Nephron progenitor cell (in vitro differentiated cells): ENCODE measurements at regions not wholly inside any gene's neighbourhood (a gene's known extent, or its start where the extent isn't known, plus 50 kb on each side); places are given as distances from the start of the nearest gene placed in this dataset.

ENCODE experiments used
- DNase-seq: peaks from one replicate; pipeline ENCODE4 v3.0.0; 2021
- H3K27ac Mint-ChIP-seq: 2 replicates; pipeline ENCODE4 v1.8.0; 2021; ENCODE audit warnings: mild to moderate bottlenecking, moderate library complexity, mixed read lengths
- H3K27me3 Mint-ChIP-seq: 2 replicates; pipeline ENCODE4 v1.8.0; 2021; ENCODE audit warnings: mild to moderate bottlenecking, low read depth, mixed read lengths; ENCODE audit not compliant: poor library complexity
- H3K36me3 Mint-ChIP-seq: 2 replicates; pipeline ENCODE4 v1.8.0; 2021; ENCODE audit warnings: low read depth, mixed read lengths
- H3K4me1 Mint-ChIP-seq: 2 replicates; pipeline ENCODE4 v1.8.0; 2021; ENCODE audit warnings: mixed read lengths
- H3K4me3 Mint-ChIP-seq: 2 replicates; pipeline ENCODE4 v1.8.0; 2021; ENCODE audit warnings: mild to moderate bottlenecking, moderate library complexity, mixed read lengths
- H3K9me3 Mint-ChIP-seq: 2 replicates; pipeline ENCODE4 v1.8.0; 2021; ENCODE audit warnings: mild to moderate bottlenecking, moderate library complexity, mixed read lengths
- CTCF ChIP-seq: fragments of 200-600 bp; sonication (generic); IDR thresholded peaks from 2 replicates; pipeline ENCODE4 v1.5.0; 2021; ENCODE audit warnings: antibody characterized with exemption

GRCh38 chr4:155573126-155573525 lies 93.5 kb upstream of the GUCY1A1 start:
- H3K9me3 Mint-ChIP-seq = peaks cover 6% of the 10 kb centered on the region
- TF ChIP-seq CTCF = no peak
- no peak for DNase-seq
- no peak overlapping the region for H3K27ac Mint-ChIP-seq
- no peak overlapping the region for H3K4me3 Mint-ChIP-seq
- no peaks in the 10 kb centered on the region for H3K27me3 Mint-ChIP-seq
- H3K4me1 Mint-ChIP-seq = no peaks in the 10 kb centered on the region
- H3K36me3 Mint-ChIP-seq = no peaks in the 10 kb centered on the region

- Mint-ChIP-seq H3K4me3 (no peak overlapping the region), H3K36me3 (no peaks in the 10 kb centered on the region), H3K27ac (no peak overlapping the region), H3K27me3 (no peaks in the 10 kb centered on the region), H3K4me1 (no peaks in the 10 kb centered on the region), H3K9me3 (peaks cover 6% of the 10 kb centered on the region)
- DNase-seq = no peak
- TF ChIP-seq CTCF = no peak
Observed at GRCh38 chr4:155572106-155572703, 94.4 kb upstream of the GUCY1A1 start.

GRCh38 chr4:155571184-155571944 lies 95.3 kb upstream of the GUCY1A1 start:
- no peaks in the 10 kb centered on the region for H3K36me3 Mint-ChIP-seq
- H3K27ac Mint-ChIP-seq = no peak overlapping the region
- H3K27me3 Mint-ChIP-seq = no peaks in the 10 kb centered on the region
- H3K4me3 Mint-ChIP-seq = no peak overlapping the region
- DNase-seq = no peak
- no peaks in the 10 kb centered on the region for H3K4me1 Mint-ChIP-seq
- peaks cover 6% of the 10 kb centered on the region for H3K9me3 Mint-ChIP-seq
- no peak for TF ChIP-seq CTCF

GRCh38 chr4:155570661-155571060 lies 96.0 kb upstream of the GUCY1A1 start:
- no peak for DNase-seq

GRCh38 chr4:155569960-155570515 lies 96.6 kb upstream of the GUCY1A1 start:
- Mint-ChIP-seq H3K9me3 (peaks cover 6% of the 10 kb centered on the region), H3K27ac (no peak overlapping the region), H3K36me3 (no peaks in the 10 kb centered on the region), H3K4me1 (no peaks in the 10 kb centered on the region), H3K27me3 (no peaks in the 10 kb centered on the region), H3K4me3 (no peak overlapping the region)
- no peak for TF ChIP-seq CTCF
- no peak for DNase-seq

More at GRCh38 chr4:155570661-155571060, 96.0 kb upstream of the GUCY1A1 start:
- H3K36me3 Mint-ChIP-seq = no peaks in the 10 kb centered on the region
- H3K27ac Mint-ChIP-seq = no peak overlapping the region
- H3K4me1 Mint-ChIP-seq = no peaks in the 10 kb centered on the region
- H3K4me3 Mint-ChIP-seq = no peak overlapping the region
- peaks cover 6% of the 10 kb centered on the region for H3K9me3 Mint-ChIP-seq
- no peak for TF ChIP-seq CTCF
- no peaks in the 10 kb centered on the region for H3K27me3 Mint-ChIP-seq
